ENCODE measurements at regions not wholly inside any gene's neighbourhood (a gene's known extent, or its start where the extent isn't known, plus 50 kb on each side); places are given as distances from the start of the nearest gene placed in this dataset.

DNA sequence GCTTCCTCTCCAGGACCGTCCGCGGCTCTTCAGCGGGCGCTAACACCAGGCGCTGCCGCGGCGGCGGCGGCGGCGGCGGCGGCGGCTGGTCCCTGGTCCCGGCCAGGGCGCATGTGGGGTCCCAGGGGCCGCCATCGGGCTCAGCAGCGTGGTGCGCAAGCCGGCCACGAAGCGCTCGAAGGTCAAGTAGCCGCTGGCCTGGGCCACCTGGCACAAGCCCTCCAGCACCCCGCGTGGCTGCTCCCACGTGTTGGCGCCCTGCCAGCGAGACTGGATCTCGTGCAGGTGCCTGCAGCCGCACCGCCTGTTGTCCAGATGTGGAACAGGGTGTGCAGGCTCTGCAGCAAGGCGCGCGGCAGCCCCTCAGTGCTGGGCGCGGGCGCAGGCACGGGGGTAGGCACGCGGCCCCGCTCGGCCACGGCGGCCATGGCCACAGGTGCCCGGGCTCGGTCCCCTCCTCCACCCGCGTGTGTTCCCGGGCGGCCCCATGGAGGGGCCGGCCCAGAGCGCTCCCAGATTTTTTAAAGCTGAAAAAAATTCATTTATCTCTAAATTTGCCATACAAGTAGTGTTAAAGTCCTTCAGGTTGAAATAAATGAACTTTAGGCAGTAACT is 884.2 kb upstream of the ZNF722 start:
- WGBS, 2 donors: 50 to 51% methylated on average over 16 to 36 of the region's 56 CpGs
- Histone ChIP-seq H3K27me3 (no peaks in the 10 kb centered on the region), H3K27ac (no peak overlapping the region), H3K4me1 (no peaks in the 10 kb centered on the region), H3K4me3 (peak overlapping the region; percentile 29 to 44), H3K9me3 (no peaks in the 10 kb centered on the region), H3K36me3 (ENCODE audit: low read depth, missing control alignments) (no peaks in the 10 kb centered on the region)
- peak; percentile 16 for DNase-seq
- no peak for TF ChIP-seq POLR2A (IDR thresholded peaks at IDR 0.05)
- TF ChIP-seq, protein P1, sequence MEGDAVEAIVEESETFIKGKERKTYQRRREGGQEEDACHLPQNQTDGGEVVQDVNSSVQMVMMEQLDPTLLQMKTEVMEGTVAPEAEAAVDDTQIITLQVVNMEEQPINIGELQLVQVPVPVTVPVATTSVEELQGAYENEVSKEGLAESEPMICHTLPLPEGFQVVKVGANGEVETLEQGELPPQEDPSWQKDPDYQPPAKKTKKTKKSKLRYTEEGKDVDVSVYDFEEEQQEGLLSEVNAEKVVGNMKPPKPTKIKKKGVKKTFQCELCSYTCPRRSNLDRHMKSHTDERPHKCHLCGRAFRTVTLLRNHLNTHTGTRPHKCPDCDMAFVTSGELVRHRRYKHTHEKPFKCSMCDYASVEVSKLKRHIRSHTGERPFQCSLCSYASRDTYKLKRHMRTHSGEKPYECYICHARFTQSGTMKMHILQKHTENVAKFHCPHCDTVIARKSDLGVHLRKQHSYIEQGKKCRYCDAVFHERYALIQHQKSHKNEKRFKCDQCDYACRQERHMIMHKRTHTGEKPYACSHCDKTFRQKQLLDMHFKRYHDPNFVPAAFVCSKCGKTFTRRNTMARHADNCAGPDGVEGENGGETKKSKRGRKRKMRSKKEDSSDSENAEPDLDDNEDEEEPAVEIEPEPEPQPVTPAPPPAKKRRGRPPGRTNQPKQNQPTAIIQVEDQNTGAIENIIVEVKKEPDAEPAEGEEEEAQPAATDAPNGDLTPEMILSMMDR (IDR thresholded peaks at IDR 0.05): no peak
- intact Hi-C loops (cut with DNase I; ENCODE audit: low total_unique reads): no loop called here

Small RNA genes in the stretch of these regions (small RNA-seq; reads per million reads assigned to genes)
- gene RNU6-417P: 0 reads per million in 2 donors
